Central memory CD4-positive, alpha-beta T cell (primary cell): ENCODE measurements at regions not wholly inside any gene's neighbourhood (a gene's known extent, or its start where the extent isn't known, plus 50 kb on each side); places are given as distances from the start of the nearest gene placed in this dataset.

Experiments used
- DNase-seq: peaks from one replicate; pipeline ENCODE4 v3.0.0; 2022

DNA sequence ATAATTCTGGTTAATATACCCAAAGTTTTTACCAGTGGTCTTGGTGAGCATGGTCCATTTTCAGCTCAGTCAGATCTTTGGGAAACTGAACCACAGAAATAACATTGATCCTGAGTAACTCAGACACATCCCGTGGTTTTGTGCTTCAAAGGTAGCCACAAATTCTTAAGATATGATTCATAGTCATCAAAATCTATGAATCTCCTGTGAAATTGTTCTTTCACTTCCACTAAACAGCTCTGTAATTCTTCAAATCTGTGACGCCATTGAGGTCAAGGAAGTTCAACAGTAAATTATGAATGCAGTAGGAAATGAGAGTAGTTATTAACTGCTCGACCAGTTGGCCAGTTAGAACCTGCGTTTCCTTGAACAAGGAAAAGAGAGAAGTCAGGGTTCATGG lies 147.3 kb downstream of the IRS1 start:
- DNase-seq, result no peak

DNA sequence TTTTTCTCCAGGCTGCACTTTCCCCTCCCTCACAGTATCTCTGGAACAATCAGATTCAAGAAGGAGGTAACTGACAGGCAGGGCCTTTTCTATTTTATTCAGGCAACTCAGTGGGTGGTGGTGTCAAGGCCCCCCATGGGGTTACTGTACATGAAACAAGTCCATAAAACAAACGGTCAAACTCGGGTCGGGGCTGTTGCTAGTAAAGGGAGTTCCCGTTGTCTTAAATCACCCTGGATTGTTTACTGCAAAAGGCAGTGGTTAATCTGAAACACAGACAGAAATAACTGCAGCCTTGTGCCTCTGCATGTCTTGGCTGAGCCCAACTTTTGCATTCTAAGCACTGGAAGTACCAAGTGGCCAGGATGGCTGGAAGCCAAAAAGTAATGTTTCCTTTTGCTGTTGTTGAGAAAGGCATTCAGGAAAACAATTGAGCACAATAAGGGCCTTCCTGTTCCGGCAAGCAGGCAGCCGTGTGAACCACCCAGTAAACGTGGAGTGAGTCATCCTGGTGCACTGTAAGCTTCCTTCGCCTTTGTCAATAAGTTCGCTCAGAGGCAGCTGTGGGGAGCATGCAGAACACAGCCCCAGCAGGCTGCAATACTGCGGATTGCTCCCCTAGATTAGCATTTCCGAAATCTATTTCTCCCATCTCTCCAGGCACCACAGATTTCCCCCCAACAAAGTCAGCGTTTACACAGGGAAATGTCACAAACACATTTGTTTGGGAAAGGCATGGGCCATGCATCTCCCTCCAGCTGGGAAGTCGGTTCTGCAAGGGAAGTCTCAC lies 149.6 kb downstream of the IRS1 start:
- DNase-seq, result peak; percentile 38

DNA sequence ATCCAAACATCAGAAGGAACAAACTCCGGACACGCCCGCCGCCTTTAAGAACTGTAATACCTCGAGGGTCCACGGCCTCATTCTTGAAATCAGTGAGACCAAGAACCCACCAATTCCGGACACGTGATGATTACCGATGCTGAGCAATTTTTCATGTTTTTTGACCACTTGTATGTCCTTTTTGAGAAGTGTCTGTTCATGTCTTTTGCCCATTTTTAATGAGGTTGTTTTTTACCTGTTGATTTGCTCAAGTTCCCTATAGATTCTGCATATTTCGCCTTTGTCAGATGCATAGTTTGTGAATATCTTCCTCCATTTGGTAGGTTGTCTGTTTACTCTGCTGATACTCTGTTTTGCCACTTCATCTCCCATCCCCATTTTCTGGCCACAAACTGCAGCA lies 150.4 kb downstream of the IRS1 start:
- no peak for DNase-seq

DNA sequence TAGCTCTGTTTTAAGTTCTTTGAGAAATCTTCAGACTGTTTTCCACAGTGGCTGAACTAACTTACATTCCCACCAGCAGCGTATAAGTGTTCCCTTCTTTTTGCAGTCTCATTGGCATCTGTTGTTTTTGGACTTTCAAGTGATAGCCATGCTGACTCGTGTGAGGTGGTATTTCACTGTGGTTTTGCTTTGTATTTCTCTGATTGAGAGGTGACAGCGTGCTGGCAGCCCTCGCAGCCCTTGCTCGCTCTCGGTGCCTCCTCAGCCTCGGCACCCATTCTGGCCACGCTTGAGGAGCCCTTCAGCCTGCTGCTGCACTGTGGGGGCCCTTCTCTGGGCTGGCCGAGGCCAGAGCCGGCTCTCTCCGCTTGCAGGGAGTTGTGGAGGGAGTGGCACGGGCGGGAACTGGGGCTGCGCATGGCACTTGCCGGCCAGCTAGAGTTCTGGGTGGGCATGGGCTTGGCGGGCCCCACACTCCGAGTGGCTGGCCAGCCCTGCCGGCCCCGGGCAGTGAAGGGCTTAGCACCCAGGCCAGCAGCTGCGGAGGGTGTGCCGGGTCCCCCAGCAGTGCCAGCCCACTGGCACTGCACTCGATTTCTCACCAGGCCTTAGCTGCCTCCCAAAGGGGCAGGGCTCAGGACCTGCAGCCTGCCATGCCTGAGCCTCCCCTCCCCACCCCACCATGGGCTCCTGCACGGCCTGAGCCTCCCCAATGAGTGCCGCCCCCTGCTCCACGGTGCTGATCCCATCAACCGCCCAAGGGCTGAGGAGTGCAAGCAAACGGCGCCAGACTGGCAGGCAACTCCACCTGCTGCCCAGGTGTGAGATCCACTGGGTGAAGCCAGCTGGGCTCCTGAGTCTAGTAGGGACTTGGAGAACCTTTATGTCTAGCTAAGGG lies 151.8 kb downstream of the IRS1 start:
- no peak for DNase-seq

GRCh38 chr2:226644399-226644865 lies 155.2 kb downstream of the IRS1 start:
- DNase-seq, result no peak

GRCh38 chr2:226643946-226644282 lies 155.7 kb downstream of the IRS1 start:
- no peak for DNase-seq

GRCh38 chr2:226643030-226643945 lies 156.3 kb downstream of the IRS1 start:
- DNase-seq, result no peak

DNA sequence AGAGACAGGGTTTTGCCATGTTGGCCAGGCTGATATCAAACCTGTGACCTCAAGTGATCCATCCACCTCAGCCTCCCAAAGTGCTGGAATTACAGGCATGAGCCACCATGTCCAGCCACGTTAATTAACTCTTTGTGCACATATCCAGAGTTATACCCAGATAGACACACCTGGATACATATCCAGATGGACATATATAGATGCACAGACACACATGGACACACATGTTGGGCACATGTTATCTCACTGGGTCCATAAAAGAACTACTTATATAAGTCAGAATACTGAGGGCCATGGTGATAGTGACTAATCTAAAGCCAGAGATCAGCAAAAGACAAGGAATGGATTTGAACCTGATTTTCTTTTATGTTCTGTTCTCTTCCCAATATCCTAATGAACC lies 158.6 kb downstream of the IRS1 start:
- DNase-seq, result no peak

DNA sequence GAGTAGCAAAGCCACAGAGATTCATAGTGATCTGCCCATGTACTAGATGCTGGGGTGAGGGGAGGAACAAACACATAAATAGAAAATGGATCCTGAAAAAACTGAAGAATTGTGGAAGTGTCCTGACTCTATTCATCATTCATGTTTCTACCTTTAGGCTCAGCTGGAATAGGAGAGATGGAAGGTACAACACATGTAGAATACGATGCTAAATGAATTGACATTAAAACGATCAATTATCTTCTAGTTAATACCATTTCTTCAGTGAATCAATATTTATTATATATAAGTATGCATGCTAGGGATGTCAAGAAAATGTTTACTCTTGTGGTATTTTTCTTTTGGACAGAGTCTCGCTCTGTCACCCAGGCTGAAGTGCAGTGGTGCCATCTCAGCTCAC lies 159.1 kb downstream of the IRS1 start:
- no peak for DNase-seq

GRCh38 chr2:226639550-226639949 lies 160.1 kb downstream of the IRS1 start:
- no peak for DNase-seq

DNA sequence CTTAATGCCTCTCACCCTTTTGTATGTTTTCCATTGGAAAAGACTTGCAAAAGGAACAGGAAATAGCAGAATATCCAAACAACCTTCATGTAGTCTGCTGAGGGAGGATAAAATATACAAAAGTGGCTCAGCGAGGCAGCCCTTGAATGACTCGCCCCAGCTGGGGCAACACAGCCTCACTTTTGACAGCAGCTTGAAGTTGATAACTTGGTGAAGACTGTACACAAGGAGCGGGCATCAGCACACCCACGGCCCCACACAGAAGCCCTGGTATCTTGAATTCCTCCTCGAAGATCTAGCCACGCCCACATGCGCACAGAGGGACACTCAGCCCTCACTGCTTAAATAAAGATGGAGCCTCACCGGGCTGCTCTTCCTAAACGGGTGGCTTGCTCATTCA lies 161.0 kb downstream of the IRS1 start:
- no peak for DNase-seq

GRCh38 chr2:226637383-226637782 lies 162.2 kb downstream of the IRS1 start:
- no peak for DNase-seq

- no peak for DNase-seq
Observed at GRCh38 chr2:226636586-226636985, 163.0 kb downstream of the IRS1 start.

GRCh38 chr2:226634943-226635604 lies 164.5 kb downstream of the IRS1 start:
- no peak for DNase-seq

GRCh38 chr2:226631671-226632070 lies 167.9 kb downstream of the IRS1 start:
- no peak for DNase-seq

DNA sequence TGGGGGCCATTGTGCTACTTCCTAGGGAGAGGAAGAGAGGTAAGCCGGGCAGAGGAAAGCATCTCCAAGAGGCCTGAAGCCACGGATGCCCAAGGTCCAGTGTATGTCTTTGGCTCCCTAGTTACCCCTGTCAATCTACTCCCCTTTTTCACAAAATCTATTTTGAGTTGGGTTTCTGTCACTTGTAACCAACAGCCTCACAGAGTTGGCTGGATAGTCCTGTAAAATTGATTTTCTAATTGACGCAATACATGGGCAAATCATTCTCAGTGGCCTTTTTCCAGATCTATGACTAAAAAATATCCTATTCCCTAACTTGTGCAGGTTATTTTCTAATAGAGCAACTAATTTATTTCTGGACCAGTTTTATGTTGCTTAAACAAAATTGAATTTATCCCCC lies 168.4 kb downstream of the IRS1 start:
- no peak for DNase-seq

DNA sequence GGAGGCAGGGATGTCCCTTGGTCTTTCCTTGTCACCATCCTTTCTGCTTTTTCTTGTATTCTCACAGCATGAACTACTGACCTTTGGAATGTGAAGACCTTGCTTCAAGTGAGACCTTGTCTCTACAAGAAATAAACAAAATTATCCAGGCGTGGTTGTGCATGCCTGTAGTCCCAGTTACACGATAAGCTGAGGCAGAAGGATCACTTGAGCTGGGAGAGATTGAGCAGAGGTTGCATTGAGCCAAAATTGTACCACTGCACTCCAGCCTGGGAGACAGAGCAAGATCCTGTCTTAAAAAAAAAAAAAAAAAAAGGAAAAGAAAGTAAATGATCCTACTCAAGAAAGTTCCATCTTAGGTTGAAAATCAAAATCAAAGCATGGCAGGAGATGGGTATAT lies 173.7 kb downstream of the IRS1 start:
- no peak for DNase-seq

GRCh38 chr2:226623587-226624368 lies 175.8 kb downstream of the IRS1 start:
- DNase-seq, result no peak

DNA sequence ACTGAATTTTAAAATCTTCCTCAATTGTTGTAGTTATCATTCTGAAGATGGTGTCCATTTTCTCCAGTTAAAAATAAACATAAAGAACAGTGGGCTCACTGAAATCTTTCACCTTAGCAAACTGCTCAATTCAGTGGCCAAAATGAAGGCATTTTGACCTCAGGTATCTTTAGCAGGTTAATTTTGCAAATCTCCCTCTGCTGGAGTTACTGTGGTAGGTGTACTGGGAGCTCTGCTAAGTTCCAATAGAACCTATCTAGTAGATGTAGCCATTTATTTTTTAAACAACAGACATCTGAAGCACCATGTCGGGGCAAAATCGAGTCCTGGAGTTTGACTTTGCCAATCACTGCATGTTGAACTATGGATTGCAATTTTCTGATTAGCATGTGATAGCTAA lies 177.1 kb downstream of the IRS1 start:
- no peak for DNase-seq

DNA sequence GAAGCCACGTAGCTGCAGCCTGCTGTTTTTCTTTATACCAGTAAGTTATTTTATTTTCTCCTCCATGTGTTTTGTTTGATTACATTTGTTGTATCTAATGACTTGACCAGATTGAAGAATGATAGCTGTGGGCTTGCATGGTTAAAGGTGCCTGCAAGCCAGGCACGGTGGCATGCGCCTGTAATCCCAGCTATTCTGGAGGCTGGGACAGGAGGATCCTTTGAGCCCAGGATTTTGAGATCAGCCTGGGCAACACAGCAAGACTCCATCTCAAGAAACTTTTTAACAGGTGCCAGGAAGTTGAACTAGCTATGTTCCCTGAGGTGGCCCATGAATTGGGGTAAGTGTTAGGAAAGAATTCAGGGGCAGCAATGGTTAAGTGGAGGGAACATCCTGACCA lies 179.4 kb downstream of the IRS1 start:
- no peak for DNase-seq

DNA sequence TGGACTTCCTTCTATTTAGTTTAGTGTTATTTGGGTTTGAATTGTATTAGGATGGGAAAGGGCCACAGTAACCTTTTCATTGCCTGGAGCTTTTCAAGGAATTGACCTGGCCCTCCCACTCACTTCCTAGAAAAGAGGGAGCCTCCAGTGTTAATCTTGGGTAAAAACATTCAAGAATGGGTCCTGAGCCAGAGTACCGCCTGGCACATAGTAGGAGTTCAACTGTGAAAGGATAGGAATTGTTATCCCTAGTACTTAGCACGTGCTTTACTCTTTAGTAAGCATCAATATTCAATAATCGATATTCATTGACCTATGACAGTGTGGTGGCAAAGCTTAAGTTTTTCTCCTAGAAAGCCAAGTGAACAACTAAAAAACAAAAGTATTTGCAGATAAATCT lies 179.9 kb downstream of the IRS1 start:
- DNase-seq, result no peak
